ENCODE measurements at regions not wholly inside any gene's neighbourhood (a gene's known extent, or its start where the extent isn't known, plus 50 kb on each side); places are given as distances from the start of the nearest gene placed in this dataset.
A peak's percentile ranks its signal among the peaks of the same experiment; 100 is the strongest.

DNA sequence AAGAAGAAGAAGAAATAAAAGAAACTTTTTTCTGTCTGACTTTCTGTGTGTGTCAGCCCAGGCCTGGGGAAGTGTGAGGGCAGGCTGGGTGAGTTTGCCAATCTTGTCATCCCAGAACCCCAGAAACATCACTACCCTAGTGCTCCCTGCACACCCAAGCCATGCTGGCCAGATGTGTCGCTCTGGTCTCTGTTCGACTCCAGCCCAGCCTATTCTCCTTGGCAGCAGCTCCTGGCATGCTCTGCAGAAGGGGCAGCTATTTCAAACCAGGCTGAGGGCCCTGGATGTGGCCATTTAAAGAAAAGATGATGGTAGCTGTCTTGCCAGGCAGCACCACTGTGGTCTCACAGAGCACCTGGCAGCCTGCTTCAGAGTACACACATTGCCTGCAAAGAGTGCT lies 334.1 kb downstream of the RPS24 start:
- intact Hi-C loops (cut with DNase I), result no loop called here
- Histone ChIP-seq H3K36me3 (no peaks in the 10 kb centered on the region), H3K4me3 (no peak overlapping the region), H3K9me3 (no peaks in the 10 kb centered on the region), H3K27ac (no peak overlapping the region), H3K27me3 (no peaks in the 10 kb centered on the region), H3K4me1 (ENCODE audit: insufficient read depth) (peaks cover 5% of the 10 kb centered on the region)
- 73 to 82% (median 76%) methylated on average over 2 of the region's 2 CpGs for WGBS, 3 donors
- no peak for TF ChIP-seq POLR2A (IDR thresholded peaks at IDR 0.05)
- TF ChIP-seq EP300 (IDR thresholded peaks at IDR 0.05), result no peak
- DNase-seq, result no peak

DNA sequence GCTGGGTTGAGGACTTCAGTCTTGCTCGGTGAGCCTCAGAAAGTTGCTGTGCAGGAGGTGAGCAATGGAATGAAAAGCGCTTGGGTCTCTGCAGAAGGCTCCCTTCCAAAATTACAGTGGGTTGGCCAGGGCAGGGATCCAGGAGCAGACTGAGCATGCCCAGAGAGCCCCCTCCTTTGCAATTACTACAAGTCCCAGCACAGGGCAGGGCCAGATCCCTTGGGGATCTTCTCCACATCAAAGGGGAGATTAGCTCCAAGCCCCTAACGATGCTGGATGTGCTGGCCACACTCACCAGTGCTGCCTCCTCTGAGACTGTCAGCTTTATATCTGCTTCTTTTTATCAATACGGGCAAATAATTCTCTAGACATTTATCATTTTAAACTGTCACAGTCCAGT lies 337.5 kb downstream of the RPS24 start:
- Histone ChIP-seq H3K27ac (no peak overlapping the region), H3K9me3 (no peaks in the 10 kb centered on the region), H3K36me3 (no peaks in the 10 kb centered on the region), H3K27me3 (no peaks in the 10 kb centered on the region), H3K4me3 (no peak overlapping the region), H3K4me1 (ENCODE audit: insufficient read depth) (peaks cover 5% of the 10 kb centered on the region)
- no peak for TF ChIP-seq EP300 (IDR thresholded peaks at IDR 0.05)
- TF ChIP-seq, protein P1, sequence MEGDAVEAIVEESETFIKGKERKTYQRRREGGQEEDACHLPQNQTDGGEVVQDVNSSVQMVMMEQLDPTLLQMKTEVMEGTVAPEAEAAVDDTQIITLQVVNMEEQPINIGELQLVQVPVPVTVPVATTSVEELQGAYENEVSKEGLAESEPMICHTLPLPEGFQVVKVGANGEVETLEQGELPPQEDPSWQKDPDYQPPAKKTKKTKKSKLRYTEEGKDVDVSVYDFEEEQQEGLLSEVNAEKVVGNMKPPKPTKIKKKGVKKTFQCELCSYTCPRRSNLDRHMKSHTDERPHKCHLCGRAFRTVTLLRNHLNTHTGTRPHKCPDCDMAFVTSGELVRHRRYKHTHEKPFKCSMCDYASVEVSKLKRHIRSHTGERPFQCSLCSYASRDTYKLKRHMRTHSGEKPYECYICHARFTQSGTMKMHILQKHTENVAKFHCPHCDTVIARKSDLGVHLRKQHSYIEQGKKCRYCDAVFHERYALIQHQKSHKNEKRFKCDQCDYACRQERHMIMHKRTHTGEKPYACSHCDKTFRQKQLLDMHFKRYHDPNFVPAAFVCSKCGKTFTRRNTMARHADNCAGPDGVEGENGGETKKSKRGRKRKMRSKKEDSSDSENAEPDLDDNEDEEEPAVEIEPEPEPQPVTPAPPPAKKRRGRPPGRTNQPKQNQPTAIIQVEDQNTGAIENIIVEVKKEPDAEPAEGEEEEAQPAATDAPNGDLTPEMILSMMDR (IDR thresholded peaks at IDR 0.05), result no peak
- no peak for TF ChIP-seq POLR2A (IDR thresholded peaks at IDR 0.05)
- WGBS, 3 donors, result 9 to 12% (median 12%) methylated on average over 4 of the region's 4 CpGs
- peak in 4 of 5 donors; percentile 38 to 76 (median 50) for DNase-seq
- intact Hi-C loops (cut with DNase I), result no loop called here

DNA sequence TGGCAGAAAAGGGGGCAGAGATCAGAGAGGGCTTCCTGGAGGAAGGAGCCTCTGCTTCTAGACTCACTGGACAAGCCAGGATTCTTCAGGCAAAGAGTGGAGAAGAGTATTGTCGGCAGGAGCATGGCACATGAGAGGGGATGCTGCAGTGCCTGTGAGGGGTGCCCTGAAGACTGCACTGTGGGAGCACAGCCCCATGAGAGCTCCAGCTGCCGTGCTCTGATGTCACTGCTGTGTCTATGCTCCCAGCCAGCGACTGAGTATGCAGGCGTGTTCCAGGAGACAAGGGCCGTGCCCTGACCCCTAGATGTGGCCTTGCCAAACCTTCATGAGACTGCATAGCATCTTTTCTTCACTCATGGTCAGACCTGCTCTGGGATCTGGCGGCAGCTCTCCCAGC lies 339.1 kb downstream of the RPS24 start:
- Histone ChIP-seq H3K4me3 (no peak overlapping the region), H3K36me3 (no peaks in the 10 kb centered on the region), H3K27me3 (no peaks in the 10 kb centered on the region), H3K27ac (no peak overlapping the region), H3K9me3 (no peaks in the 10 kb centered on the region), H3K4me1 (ENCODE audit: insufficient read depth) (peaks cover 7% of the 10 kb centered on the region)
- no peak for DNase-seq
- TF ChIP-seq EP300 (IDR thresholded peaks at IDR 0.05) (no peak), POLR2A (IDR thresholded peaks at IDR 0.05) (no peak)
- TF ChIP-seq, protein P1 (IDR thresholded peaks at IDR 0.05), result no peak
- intact Hi-C loops (cut with DNase I), result no loop called here
- WGBS, 3 donors, result 87 to 97% (median 92%) methylated on average over 6 of the region's 6 CpGs

DNA sequence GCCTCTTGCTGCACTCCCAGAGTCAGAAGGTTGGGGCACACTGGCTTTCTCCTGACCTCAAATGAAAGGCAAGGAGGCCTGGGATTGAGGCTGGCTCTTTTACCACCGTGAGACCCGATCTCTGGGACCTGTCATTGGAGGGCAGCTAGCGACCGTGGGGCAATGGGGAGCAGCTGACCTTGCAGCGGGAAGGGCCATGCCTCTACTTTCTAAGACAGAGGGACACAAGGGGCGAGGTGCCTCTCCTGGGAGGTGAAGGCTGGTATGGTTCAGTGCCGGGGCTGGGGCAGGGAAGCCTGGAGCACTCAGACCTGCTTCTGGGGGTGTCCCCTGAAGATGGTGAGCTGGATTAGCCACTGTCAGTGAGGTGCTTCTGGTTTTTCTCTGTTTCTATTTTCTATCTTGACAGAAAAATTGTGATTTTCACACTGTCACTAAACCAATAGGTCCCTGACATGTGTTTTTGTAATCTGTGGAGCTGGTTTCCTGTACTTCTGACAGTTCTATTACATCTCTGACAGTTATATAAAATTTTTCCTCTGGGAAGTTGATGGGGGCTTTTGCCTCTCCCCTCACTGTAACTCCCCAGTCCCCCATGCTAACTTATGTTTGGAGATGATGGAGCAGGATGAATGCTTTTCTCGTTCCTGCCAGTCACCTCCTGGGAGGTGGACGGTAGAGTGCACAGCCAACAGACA lies 340.8 kb downstream of the RPS24 start:
- H3K27me3 ChIP-seq, result no peaks in the 10 kb centered on the region
- H3K9me3 ChIP-seq, result no peaks in the 10 kb centered on the region
- H3K4me1 ChIP-seq (ENCODE audit: insufficient read depth), result peaks cover 7% of the 10 kb centered on the region
- intact Hi-C loops (cut with DNase I), result no loop called here
- WGBS, 3 donors, result 94 to 96% (median 95%) methylated on average over 9 of the region's 9 CpGs
- TF ChIP-seq EP300 (IDR thresholded peaks at IDR 0.05) (no peak), POLR2A (IDR thresholded peaks at IDR 0.05) (no peak)
- TF ChIP-seq, protein P1 (IDR thresholded peaks at IDR 0.05), result no peak
- no peak for DNase-seq
- H3K4me3 ChIP-seq, result no peak overlapping the region
- no peak overlapping the region for H3K27ac ChIP-seq
- no peaks in the 10 kb centered on the region for H3K36me3 ChIP-seq
